Tibial artery (tissue), 4 donors: ENCODE measurements at regions not wholly inside any gene's neighbourhood (a gene's known extent, or its start where the extent isn't known, plus 50 kb on each side); places are given as distances from the start of the nearest gene placed in this dataset.

Experiments
- DNase-seq, 2 donors: peaks; one replicate each; pipeline ENCODE4 v3.0.0-alpha.2; 2019
- H3K27ac ChIP-seq, 2 donors: fragments of 200-600 bp; sonication (generic) in 1 of 2; 1 replicate in 1 of 2; 2 replicates in 1 of 2; pipeline ENCODE4 v1.5.1; 2018 to 2019; ENCODE audit warnings: mild to moderate bottlenecking in 1 of 2
- H3K27me3 ChIP-seq, 2 donors: fragments of 200-600 bp; sonication (generic) in 1 of 2; one replicate each; pipeline versions ENCODE4 v1.5.1 to v1.6.0; 2016 to 2019
- H3K36me3 ChIP-seq, 3 donors: fragments of 200-600 bp; sonication (generic) in 2 of 3; one replicate each; pipeline ENCODE4 v1.5.1; 2016 to 2019; ENCODE audit warnings: mild to moderate bottlenecking in 2 of 3
- H3K4me1 ChIP-seq, 4 donors: fragments of 200-600 bp; sonication (generic) in 2 of 4; 1 replicate in 3 of 4; 2 replicates in 1 of 4; pipeline ENCODE4 v1.5.1; 2016 to 2019
- H3K4me3 ChIP-seq, 2 donors: fragments of 200-600 bp; sonication (generic) in 1 of 2; 1 replicate in 1 of 2; 2 replicates in 1 of 2; pipeline ENCODE4 v1.5.1; 2018 to 2019; ENCODE audit warnings: mild to moderate bottlenecking in 2 of 2
- H3K9me3 ChIP-seq, 3 donors: fragments of 200-600 bp; sonication (generic) in 1 of 3; one replicate each; pipeline ENCODE4 v1.5.1; 2016 to 2019
- intact Hi-C: fragments of 100-400 bp; cut with DNase I; formaldehyde crosslinking; loops from one replicate; pipeline ENCODE4 v1.15.0; 2023; ENCODE audit warnings: low total_unique reads
- TF ChIP-seq, protein P1 (sequence below), 2 experiments: fragments of 200-600 bp in 1 of 2; fragments of 450-650 bp in 1 of 2; IDR thresholded peaks; one replicate each; pipeline ENCODE4 v1.5.1; 2017 to 2019; ENCODE audit warnings: antibody characterized with exemption in 2 of 2, mild to moderate bottlenecking in 1 of 2, moderate library complexity in 1 of 2

GRCh38 chr18:40485318-40485717 is 1469.7 kb upstream of the PIK3C3 start:
- Histone ChIP-seq H3K36me3 (no peaks in the 10 kb centered on the region), H3K27me3 (no peaks in the 10 kb centered on the region), H3K4me3 (no peak overlapping the region), H3K27ac (no peak overlapping the region), H3K9me3 (no peaks in the 10 kb centered on the region), H3K4me1 (no peaks in the 10 kb centered on the region)
- DNase-seq = no peak
- intact Hi-C loops = no loop called here
- TF ChIP-seq, protein P1, sequence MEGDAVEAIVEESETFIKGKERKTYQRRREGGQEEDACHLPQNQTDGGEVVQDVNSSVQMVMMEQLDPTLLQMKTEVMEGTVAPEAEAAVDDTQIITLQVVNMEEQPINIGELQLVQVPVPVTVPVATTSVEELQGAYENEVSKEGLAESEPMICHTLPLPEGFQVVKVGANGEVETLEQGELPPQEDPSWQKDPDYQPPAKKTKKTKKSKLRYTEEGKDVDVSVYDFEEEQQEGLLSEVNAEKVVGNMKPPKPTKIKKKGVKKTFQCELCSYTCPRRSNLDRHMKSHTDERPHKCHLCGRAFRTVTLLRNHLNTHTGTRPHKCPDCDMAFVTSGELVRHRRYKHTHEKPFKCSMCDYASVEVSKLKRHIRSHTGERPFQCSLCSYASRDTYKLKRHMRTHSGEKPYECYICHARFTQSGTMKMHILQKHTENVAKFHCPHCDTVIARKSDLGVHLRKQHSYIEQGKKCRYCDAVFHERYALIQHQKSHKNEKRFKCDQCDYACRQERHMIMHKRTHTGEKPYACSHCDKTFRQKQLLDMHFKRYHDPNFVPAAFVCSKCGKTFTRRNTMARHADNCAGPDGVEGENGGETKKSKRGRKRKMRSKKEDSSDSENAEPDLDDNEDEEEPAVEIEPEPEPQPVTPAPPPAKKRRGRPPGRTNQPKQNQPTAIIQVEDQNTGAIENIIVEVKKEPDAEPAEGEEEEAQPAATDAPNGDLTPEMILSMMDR (IDR thresholded peaks at IDR 0.05) = no peak

DNA sequence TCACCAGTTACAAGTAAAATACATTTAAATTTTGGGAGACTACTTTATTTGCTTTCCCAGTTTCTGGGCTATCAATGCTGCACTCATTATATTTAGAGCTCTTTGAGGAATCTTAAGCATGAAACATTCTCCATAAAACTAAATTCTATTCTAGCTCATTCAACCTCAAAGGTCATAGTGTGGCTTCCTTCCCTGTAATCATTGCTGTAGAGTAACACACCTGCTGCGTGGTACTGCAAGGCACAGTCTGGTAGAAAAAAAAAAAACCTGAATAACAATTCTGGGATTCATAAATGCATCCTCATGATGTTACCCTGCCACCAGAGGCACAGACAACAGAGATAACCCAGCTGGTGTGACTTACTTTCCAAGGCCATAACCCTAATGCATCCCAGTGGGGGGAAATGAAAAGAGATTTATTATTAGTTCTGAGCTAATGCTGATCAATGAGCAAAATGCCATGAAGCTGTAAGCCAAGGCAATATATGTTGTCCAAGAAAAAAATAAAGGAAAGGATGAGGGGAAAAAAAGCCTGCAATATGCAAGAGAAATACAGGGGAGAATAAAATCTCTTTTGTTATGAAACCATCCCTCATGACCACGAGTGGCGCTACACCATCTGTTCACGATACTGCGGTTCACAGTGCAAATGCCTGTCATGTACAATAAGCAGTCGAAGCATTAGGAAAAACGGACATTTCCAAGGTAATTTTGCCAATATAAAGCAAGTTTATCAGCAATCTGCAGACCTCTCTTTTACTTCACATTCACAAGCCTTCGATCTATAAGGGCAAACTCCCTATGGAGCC is 1481.6 kb upstream of the PIK3C3 start:
- intact Hi-C loops = no loop called here
- DNase-seq = no peak
- no peak overlapping the region for H3K27ac ChIP-seq
- H3K4me3 ChIP-seq = no peak overlapping the region
- H3K9me3 ChIP-seq = no peaks in the 10 kb centered on the region
- H3K27me3 ChIP-seq = no peaks in the 10 kb centered on the region
- no peaks in the 10 kb centered on the region for H3K4me1 ChIP-seq
- H3K36me3 ChIP-seq = no peaks in the 10 kb centered on the region
- TF ChIP-seq, protein P1 (IDR thresholded peaks at IDR 0.05) = no peak

- intact Hi-C loops = no loop called here
These were observed 1484.3 kb upstream of the PIK3C3 start for GRCh38 chr18:40470723-40471122.

DNA sequence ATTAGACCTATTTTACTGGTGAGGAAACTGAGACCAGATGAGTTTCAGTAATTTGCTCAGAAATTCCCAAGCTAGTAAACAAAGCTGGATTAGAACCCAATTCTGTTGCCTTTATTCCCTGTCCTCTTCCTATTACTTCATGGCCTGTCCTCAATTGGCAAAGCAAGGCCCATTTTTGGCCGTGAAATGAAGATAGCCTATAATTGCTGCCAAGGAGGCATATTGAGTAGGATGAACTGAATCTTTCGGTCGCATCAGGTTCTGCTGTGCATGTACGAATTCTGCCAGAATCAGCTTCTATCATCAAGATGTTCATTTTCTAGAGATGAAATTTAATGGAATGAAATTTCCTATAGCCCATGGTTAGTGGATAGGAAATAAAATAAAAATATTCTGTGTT is 1485.2 kb upstream of the PIK3C3 start:
- DNase-seq = no peak
- TF ChIP-seq, protein P1 (IDR thresholded peaks at IDR 0.05) = no peak
- H3K27ac ChIP-seq = no peak overlapping the region
- no peaks in the 10 kb centered on the region for H3K9me3 ChIP-seq
- H3K27me3 ChIP-seq = no peaks in the 10 kb centered on the region
- no peak overlapping the region for H3K4me3 ChIP-seq
- intact Hi-C loops = no loop called here
- H3K36me3 ChIP-seq = no peaks in the 10 kb centered on the region
- no peaks in the 10 kb centered on the region for H3K4me1 ChIP-seq

More at GRCh38 chr18:40470723-40471122, 1484.3 kb upstream of the PIK3C3 start:
- Histone ChIP-seq H3K4me3 (no peak overlapping the region), H3K27ac (no peak overlapping the region), H3K27me3 (no peaks in the 10 kb centered on the region), H3K4me1 (no peaks in the 10 kb centered on the region), H3K9me3 (no peaks in the 10 kb centered on the region), H3K36me3 (no peaks in the 10 kb centered on the region)
- no peak for DNase-seq
- TF ChIP-seq, protein P1 (IDR thresholded peaks at IDR 0.05) = no peak

GRCh38 chr18:40469316-40469715 is 1485.7 kb upstream of the PIK3C3 start:
- Histone ChIP-seq H3K27me3 (no peaks in the 10 kb centered on the region), H3K9me3 (no peaks in the 10 kb centered on the region), H3K4me3 (no peak overlapping the region), H3K4me1 (no peaks in the 10 kb centered on the region), H3K27ac (no peak overlapping the region), H3K36me3 (no peaks in the 10 kb centered on the region)
- DNase-seq = no peak
- TF ChIP-seq, protein P1 (IDR thresholded peaks at IDR 0.05) = no peak
- intact Hi-C loops = no loop called here
